ENCODE measurements at regions not wholly inside any gene's neighbourhood (a gene's known extent, or its start where the extent isn't known, plus 50 kb on each side); places are given as distances from the start of the nearest gene placed in this dataset.

GRCh38 chr4:136754810-136755530 lies 777.3 kb downstream of the PCDH18 start:
- no peak for DNase-seq (ENCODE audit: low spot score)

GRCh38 chr4:136751556-136751955 lies 780.7 kb downstream of the PCDH18 start:
- DNase-seq (ENCODE audit: low spot score) = no peak

- no peak for DNase-seq (ENCODE audit: low spot score)
Measured at GRCh38 chr4:136750897-136751296, 781.4 kb downstream of the PCDH18 start.

GRCh38 chr4:136749989-136750388 lies 782.3 kb downstream of the PCDH18 start:
- DNase-seq (ENCODE audit: low spot score) = no peak

GRCh38 chr4:136748773-136749172 lies 783.5 kb downstream of the PCDH18 start:
- no peak for DNase-seq (ENCODE audit: low spot score)

GRCh38 chr4:136748165-136748564 lies 784.1 kb downstream of the PCDH18 start:
- no peak for DNase-seq (ENCODE audit: low spot score)

GRCh38 chr4:136743238-136743637 lies 789.1 kb downstream of the PCDH18 start:
- DNase-seq (ENCODE audit: low spot score) = no peak

- DNase-seq (ENCODE audit: low spot score) = no peak
Measured at GRCh38 chr4:136742333-136742732, 790.0 kb downstream of the PCDH18 start.

- no peak for DNase-seq (ENCODE audit: low spot score)
Measured at GRCh38 chr4:136741468-136741867, 790.8 kb downstream of the PCDH18 start.

GRCh38 chr4:136740326-136740725 lies 792.0 kb downstream of the PCDH18 start:
- DNase-seq (ENCODE audit: low spot score) = no peak

GRCh38 chr4:136737066-136737465 lies 795.2 kb downstream of the PCDH18 start:
- DNase-seq (ENCODE audit: low spot score) = no peak

- DNase-seq (ENCODE audit: low spot score) = no peak
Measured at GRCh38 chr4:136731025-136731424, 801.3 kb downstream of the PCDH18 start.

- no peak for DNase-seq (ENCODE audit: low spot score)
Measured at GRCh38 chr4:136725286-136726081, 806.8 kb downstream of the PCDH18 start.

- no peak for DNase-seq (ENCODE audit: low spot score)
Measured at GRCh38 chr4:136713140-136713539, 819.2 kb downstream of the PCDH18 start.

GRCh38 chr4:136709897-136710296 lies 822.4 kb downstream of the PCDH18 start:
- no peak for DNase-seq (ENCODE audit: low spot score)

GRCh38 chr4:136706942-136707341 lies 825.4 kb downstream of the PCDH18 start:
- DNase-seq (ENCODE audit: low spot score) = no peak

- no peak for DNase-seq (ENCODE audit: low spot score)
Measured at GRCh38 chr4:136699905-136700304, 832.4 kb downstream of the PCDH18 start.

- DNase-seq (ENCODE audit: low spot score) = no peak
Measured at GRCh38 chr4:136691607-136692006, 840.7 kb downstream of the PCDH18 start.

- no peak for DNase-seq (ENCODE audit: low spot score)
Measured at GRCh38 chr4:136690360-136690759, 841.9 kb downstream of the PCDH18 start.

- no peak for DNase-seq (ENCODE audit: low spot score)
Measured at GRCh38 chr4:136687596-136687995, 844.7 kb downstream of the PCDH18 start.

- DNase-seq (ENCODE audit: low spot score) = no peak
Measured at GRCh38 chr4:136687118-136687517, 845.2 kb downstream of the PCDH18 start.

GRCh38 chr4:136680761-136681160 lies 851.5 kb downstream of the PCDH18 start:
- DNase-seq (ENCODE audit: low spot score) = no peak

- DNase-seq (ENCODE audit: low spot score) = no peak
Measured at GRCh38 chr4:136680271-136680670, 852.0 kb downstream of the PCDH18 start.

GRCh38 chr4:136670265-136670664 lies 862.0 kb downstream of the PCDH18 start:
- DNase-seq (ENCODE audit: low spot score) = no peak

All from hematopoietic multipotent progenitor cell treated with erythropoietin and hydrocortisone succinate and interleukin-3 and kit ligand, for 15 days (in vitro differentiated cells).